ENCODE measurements at regions not wholly inside any gene's neighbourhood (a gene's known extent, or its start where the extent isn't known, plus 50 kb on each side); places are given as distances from the start of the nearest gene placed in this dataset.

GRCh38 chr4:32752962-32753361 lies 2032.8 kb downstream of the PCDH7 start:
- Histone ChIP-seq H3K4me3 (ENCODE audit: low read length, poor library complexity, severe bottlenecking) (no peak overlapping the region), H3K36me3 (ENCODE audit: insufficient read depth, low read length) (no peaks in the 10 kb centered on the region), H3K9ac (ENCODE audit: low read depth, low read length, poor library complexity, severe bottlenecking) (no peak overlapping the region), H2AFZ (ENCODE audit: low read length) (no peak overlapping the region), H3K4me2 (ENCODE audit: low read depth, low read length, poor library complexity, severe bottlenecking) (no peak overlapping the region), H3K27me3 (ENCODE audit: insufficient read depth, low read length, poor library complexity, severe bottlenecking) (no peaks in the 10 kb centered on the region), H4K20me1 (ENCODE audit: insufficient read depth, low read length, poor library complexity, severe bottlenecking) (no peaks in the 10 kb centered on the region), H3K4me1 (ENCODE audit: insufficient read depth, low read length, poor library complexity, severe bottlenecking) (no peaks in the 10 kb centered on the region), H3K9me2 (replicated peaks; ENCODE audit: low read depth, low read length) (no peaks in the 10 kb centered on the region), H3F3A (ENCODE audit: low read depth) (no peaks in the 10 kb centered on the region), H3K9me3 (ENCODE audit: insufficient read depth, low read depth, low read length) (no peaks in the 10 kb centered on the region), H3K79me2 (ENCODE audit: insufficient read depth, low read length) (no peaks in the 10 kb centered on the region)
- no peak for TF ChIP-seq CTCF (conservative IDR thresholded peaks at IDR 0.05; ENCODE audit: low read length)
- TF ChIP-seq EZH2phosphoT487 (IDR thresholded peaks at IDR 0.05; ENCODE audit: borderline replicate concordance) = no peak

GRCh38 chr4:32768664-32769389 lies 2048.7 kb downstream of the PCDH7 start:
- Histone ChIP-seq H3F3A (ENCODE audit: low read depth) (no peaks in the 10 kb centered on the region), H3K27me3 (ENCODE audit: insufficient read depth, low read length, poor library complexity, severe bottlenecking) (no peaks in the 10 kb centered on the region), H3K9me2 (replicated peaks; ENCODE audit: low read depth, low read length) (no peaks in the 10 kb centered on the region), H3K4me1 (ENCODE audit: insufficient read depth, low read length, poor library complexity, severe bottlenecking) (no peaks in the 10 kb centered on the region), H3K9me3 (ENCODE audit: insufficient read depth, low read depth, low read length) (no peaks in the 10 kb centered on the region), H3K4me2 (ENCODE audit: low read depth, low read length, poor library complexity, severe bottlenecking) (no peak overlapping the region), H2AFZ (ENCODE audit: low read length) (no peak overlapping the region), H3K9ac (ENCODE audit: low read depth, low read length, poor library complexity, severe bottlenecking) (no peak overlapping the region), H4K20me1 (ENCODE audit: insufficient read depth, low read length, poor library complexity, severe bottlenecking) (no peaks in the 10 kb centered on the region), H3K79me2 (ENCODE audit: insufficient read depth, low read length) (no peaks in the 10 kb centered on the region), H3K36me3 (ENCODE audit: insufficient read depth, low read length) (no peaks in the 10 kb centered on the region), H3K4me3 (ENCODE audit: low read length, poor library complexity, severe bottlenecking) (no peak overlapping the region)
- TF ChIP-seq CTCF (conservative IDR thresholded peaks at IDR 0.05; ENCODE audit: low read length) (no peak), EZH2phosphoT487 (IDR thresholded peaks at IDR 0.05; ENCODE audit: borderline replicate concordance) (no peak)

GRCh38 chr4:32771491-32771890 lies 2051.3 kb downstream of the PCDH7 start:
- Histone ChIP-seq H3K4me1 (ENCODE audit: insufficient read depth, low read length, poor library complexity, severe bottlenecking) (no peaks in the 10 kb centered on the region), H2AFZ (ENCODE audit: low read length) (no peak overlapping the region), H4K20me1 (ENCODE audit: insufficient read depth, low read length, poor library complexity, severe bottlenecking) (no peaks in the 10 kb centered on the region), H3K9me3 (ENCODE audit: insufficient read depth, low read depth, low read length) (no peaks in the 10 kb centered on the region), H3K4me2 (ENCODE audit: low read depth, low read length, poor library complexity, severe bottlenecking) (no peak overlapping the region), H3K4me3 (ENCODE audit: low read length, poor library complexity, severe bottlenecking) (no peak overlapping the region), H3K36me3 (ENCODE audit: insufficient read depth, low read length) (no peaks in the 10 kb centered on the region), H3K9ac (ENCODE audit: low read depth, low read length, poor library complexity, severe bottlenecking) (no peak overlapping the region), H3F3A (ENCODE audit: low read depth) (no peaks in the 10 kb centered on the region), H3K79me2 (ENCODE audit: insufficient read depth, low read length) (no peaks in the 10 kb centered on the region), H3K27me3 (ENCODE audit: insufficient read depth, low read length, poor library complexity, severe bottlenecking) (no peaks in the 10 kb centered on the region), H3K9me2 (replicated peaks; ENCODE audit: low read depth, low read length) (no peaks in the 10 kb centered on the region)
- TF ChIP-seq CTCF (conservative IDR thresholded peaks at IDR 0.05; ENCODE audit: low read length) (no peak), EZH2phosphoT487 (IDR thresholded peaks at IDR 0.05; ENCODE audit: borderline replicate concordance) (no peak)

Measured in Loucy (cell line).